Retina (tissue), 1 donor: ENCODE measurements at regions not wholly inside any gene's neighbourhood (a gene's known extent, or its start where the extent isn't known, plus 50 kb on each side); places are given as distances from the start of the nearest gene placed in this dataset.

ENCODE experiments used
- DNase-seq: peaks from one replicate; pipeline ENCODE4 v3.0.0-alpha.2; 2016

- no peak for DNase-seq
These were observed 237.6 kb downstream of the TLE4 start for GRCh38 chr9:79809316-79809876.

DNA sequence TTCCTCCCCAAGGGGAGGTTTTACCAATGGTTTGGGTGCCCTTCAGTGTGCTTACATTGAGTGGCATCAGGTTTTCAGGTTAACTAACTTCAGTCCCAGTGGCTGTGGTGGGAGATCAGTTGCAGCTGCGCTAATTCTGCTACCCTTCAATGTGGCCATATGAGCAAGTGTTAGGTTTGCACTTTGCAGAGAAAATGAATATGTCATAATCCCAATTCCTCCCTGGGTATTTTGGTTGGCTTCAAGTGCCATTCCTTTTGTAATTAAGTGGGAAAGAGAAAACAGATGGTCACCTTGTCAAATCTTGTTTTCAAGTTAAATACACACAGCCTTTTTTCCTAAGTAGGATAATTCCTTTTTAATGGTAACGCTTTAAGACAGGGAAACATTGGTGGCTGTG, 236.2 kb downstream of the TLE4 start:
- no peak for DNase-seq

DNA sequence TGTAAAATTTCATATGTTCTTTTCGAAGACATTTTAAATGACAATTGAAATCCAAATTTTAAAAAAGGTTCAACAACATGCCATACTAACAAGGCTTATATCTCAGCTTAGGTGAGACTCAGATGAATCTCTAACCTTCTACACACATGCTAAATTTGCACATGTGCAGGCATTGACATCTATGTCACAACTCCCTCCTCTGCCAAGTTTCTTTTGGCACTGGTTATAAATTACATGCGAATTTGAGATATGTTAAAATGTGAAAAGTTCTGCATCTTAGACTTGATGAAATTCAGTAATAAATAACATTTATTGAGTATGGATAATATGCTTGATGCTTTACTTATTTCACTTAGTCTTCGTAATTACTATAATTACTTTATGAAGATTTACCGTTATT, 234.3 kb downstream of the TLE4 start:
- no peak for DNase-seq

DNA sequence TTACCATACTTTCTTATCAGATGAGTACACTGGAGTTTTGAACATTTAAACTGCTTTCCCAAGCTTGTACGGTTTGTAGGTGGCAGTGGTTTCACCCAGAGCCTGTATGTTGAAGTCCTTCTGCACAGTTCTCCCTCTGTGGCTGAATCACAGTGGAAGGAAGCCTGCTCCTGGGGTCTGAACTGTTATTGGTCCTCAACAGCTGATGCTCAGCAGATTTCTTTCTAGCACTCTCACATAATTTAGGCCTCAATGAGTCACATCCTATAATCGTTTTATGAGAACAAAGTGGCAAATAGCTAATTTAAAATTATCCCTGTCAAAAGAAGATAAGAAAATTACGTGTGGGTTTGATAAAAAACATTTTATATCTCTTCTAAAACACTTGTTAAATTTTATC, 229.7 kb downstream of the TLE4 start:
- no peak for DNase-seq

DNA sequence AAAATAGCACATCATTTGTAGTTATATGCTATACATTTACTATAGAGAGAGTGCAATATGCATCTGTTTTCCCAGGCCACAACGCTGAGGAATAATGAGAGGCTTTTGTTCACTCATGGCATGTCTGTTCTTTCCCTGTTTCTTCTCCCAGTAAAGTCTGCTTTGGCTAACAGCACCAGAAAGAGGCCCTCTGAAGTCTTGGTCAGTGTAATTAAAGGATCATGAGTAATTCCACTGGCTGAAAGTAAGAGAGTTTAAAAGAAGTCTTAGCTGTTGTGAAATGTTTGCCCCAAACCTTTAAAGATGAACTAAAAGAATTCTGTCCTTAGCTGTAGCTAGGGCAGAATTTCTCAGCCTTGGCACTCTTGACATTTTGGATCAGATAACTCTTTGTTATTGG, 228.8 kb downstream of the TLE4 start:
- no peak for DNase-seq

DNA sequence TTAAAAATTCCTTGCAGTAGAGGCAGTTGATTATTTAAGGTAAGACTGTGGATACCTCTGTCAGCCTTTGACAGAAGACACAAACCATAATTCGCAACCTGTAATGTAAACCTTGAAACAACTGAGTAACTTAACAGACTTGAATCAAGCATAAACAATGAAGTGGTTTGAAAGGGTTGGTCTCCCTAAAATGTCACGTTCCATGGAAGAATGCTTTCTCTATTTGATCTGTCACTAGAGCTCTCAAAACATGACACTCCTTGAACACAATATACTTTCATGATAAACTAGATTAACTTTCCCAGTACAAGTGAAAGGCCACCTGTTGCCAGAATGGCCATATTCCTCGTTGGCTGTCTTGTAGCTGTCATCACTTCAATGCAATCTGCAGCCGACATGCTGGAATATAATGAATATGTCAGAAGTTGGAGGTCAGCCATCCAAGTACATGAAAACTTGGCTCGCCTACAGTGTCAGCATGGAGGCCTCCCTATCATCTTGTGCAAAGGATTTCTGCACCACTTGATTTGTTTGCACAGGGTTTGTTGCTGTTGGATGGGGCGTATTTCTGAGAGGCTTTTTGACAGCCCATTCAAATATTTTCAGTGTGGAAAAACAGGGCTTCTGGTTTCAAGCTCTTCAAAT, 228.0 kb downstream of the TLE4 start:
- no peak for DNase-seq

- DNase-seq = no peak
These were observed 226.7 kb downstream of the TLE4 start for GRCh38 chr9:79798450-79798849.

GRCh38 chr9:79796411-79796810, 224.6 kb downstream of the TLE4 start:
- DNase-seq = no peak

- DNase-seq = no peak
These were observed 216.9 kb downstream of the TLE4 start for GRCh38 chr9:79788662-79789061.

DNA sequence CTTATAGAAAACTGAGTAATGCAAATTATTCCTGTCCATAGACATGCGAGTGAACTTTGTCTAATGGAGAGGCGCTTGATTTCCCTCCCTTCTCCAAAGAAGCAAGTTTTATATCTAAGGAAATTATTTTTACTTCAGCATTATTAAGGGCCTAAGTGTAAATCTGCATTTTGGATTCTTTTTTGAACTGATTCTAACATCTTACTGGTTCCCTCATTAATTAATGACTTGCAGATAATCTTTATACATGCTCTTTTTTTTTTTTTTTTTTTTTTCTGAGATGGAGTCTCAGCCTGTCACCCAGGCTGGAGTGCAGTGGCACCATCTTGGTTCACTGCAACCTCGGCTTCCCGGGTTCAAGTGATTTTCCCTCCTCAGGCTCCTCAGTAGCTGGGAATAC, 209.5 kb downstream of the TLE4 start:
- no peak for DNase-seq

GRCh38 chr9:79780559-79780958, 208.8 kb downstream of the TLE4 start:
- no peak for DNase-seq

DNA sequence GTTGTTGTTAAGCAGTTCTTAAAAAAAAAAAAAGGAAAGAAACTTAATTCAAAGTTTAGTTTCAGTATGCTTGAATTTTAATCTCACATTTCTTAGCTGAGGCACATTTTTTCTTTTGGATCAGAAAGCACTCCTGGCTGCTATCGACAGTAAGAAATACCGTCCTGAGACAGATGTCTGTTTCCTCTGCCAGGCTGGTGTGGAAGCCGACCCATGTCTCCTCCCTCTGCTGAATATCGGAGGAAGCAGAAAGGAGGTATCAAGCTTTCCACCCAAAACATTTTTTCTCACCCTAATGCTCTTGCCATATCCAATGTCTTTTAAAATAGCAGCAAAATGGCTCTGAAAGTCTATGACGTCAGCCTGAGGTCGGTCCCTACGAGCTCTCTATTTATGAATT, 208.1 kb downstream of the TLE4 start:
- no peak for DNase-seq

GRCh38 chr9:79778581-79778980, 206.8 kb downstream of the TLE4 start:
- no peak for DNase-seq

DNA sequence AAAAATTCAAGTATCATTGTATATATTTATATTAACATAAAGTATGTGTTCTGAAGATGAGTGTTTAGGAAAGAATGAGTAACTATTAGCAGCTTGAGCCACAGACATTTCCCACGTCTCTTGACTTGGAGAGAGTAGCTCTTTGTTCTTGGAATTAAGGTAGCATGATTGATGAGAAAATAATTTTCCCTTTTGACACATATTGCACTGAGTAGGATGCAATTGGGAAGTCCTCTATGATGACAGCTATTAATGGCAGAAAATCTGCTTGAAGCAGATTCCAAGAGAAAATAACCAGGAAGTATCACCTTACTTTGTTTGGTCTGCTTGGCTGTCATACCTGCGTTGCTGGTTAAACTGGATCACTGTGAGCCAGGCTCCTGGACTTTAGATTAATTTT, 204.8 kb downstream of the TLE4 start:
- DNase-seq = no peak
